NK-92 treated with Interleukin-12 subunit alpha and Interleukin-12 subunit beta, amount 100 ng/mL, for 24 hours (cell line): ENCODE measurements at regions not wholly inside any gene's neighbourhood (a gene's known extent, or its start where the extent isn't known, plus 50 kb on each side); places are given as distances from the start of the nearest gene placed in this dataset.

ENCODE experiments used
- DNase-seq: peaks from one replicate; lab custom pipeline; 2025; lab: John Stamatoyannopoulos, UW

- no peak for DNase-seq
Observed at GRCh38 chr10:54983255-54983654, 182.2 kb upstream of the PCDH15 start.

DNA sequence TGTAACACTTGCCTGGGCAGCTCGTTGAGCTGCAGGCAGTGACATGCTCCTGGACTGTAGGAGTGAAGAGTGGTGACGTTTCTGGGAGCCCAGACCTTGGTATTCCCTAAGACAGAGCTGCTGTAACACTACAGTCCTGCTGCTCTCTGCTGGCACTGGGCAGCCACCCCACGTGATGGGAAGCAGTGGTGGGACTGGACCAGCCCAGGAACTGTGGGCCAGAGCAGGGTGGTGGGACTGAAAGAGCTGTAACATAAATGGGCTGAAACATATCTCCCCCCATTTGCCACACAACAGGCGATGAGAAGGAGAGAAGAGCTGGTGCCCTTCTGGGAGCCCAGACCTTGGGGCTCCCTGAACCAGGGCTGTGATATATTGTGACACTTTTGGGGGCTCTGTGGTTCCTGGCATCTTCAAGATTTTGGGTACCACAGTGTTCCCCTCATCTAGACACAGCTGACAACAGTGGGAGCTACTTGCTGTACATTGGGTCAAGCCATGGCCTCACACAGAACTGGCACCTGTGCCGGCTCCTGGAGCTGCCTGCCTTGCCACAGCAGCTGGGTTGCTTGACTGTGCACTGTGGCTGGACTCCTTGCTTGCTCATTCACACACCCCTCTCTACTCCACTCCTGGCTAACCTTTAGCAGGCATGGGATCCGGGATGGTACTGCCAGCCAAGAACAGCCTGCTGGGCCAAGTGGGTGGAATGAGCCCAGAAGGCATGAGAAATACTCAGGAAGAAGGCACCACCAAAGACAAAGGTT, 161.3 kb upstream of the PCDH15 start:
- DNase-seq, result no peak

DNA sequence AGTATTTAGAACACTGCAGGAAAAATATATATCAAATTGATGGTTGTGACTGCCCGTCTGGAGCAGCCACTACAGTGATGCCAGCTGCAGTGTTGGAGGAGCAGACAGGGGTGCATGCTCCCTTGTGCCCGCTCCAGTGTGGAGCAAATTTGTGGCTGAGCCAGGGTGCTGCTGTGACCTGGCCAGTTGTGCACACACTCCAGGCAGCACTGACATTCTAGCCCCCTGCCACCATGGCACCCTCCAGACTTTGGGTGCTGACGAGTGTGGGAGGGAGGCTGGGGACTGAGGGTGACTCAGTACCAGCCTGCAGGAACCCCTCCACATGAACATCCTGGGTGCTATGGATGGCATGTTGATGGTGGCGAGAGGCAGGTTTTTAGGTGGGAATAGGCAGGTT, 160.0 kb upstream of the PCDH15 start:
- no peak for DNase-seq

- DNase-seq, result no peak
Observed at GRCh38 chr10:54958844-54959243, 157.8 kb upstream of the PCDH15 start.

DNA sequence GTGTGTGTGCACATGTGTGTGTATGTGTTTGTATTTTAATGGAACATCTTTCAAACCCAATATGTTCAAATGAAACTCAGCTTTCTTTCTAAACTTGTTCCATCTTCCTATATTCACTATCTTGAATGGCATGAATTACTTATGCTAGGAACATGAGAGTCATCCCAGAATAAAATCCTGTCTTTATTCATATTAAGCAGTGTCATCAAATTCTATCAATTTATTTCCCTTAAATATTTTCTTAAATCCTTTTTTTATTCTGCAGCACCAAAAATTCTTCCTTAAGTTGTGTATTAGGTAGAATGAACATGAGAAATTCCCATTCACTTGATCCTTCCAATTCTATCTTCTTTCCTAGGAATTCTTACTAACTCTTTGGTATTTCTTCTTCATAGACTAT, 146.6 kb upstream of the PCDH15 start:
- no peak for DNase-seq

GRCh38 chr10:54940418-54940817, 139.4 kb upstream of the PCDH15 start:
- DNase-seq, result no peak

- DNase-seq, result no peak
Observed at GRCh38 chr10:54914049-54914448, 113.0 kb upstream of the PCDH15 start.

DNA sequence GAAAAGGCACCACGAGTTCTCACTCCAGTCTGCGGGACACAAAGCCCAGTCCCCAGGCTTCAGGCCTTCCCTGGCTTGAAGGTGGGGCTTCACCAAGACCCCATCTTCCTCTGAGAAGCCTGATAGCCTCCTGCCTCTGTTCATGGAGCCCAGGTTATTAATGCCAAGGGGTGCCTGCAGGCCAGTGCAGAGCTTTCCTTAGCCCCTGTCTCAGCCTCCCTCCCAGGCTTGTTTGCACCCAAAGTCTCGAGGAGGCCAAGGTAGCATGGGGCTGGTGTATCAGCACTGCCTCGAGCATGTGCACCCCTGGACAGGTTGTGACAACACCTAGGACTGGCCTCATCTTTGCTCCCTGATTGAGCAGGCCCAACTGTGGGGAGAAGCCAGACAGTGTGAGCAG, 108.1 kb upstream of the PCDH15 start:
- no peak for DNase-seq

GRCh38 chr10:54908019-54908418, 107.0 kb upstream of the PCDH15 start:
- DNase-seq, result no peak

GRCh38 chr10:54906940-54907339, 105.9 kb upstream of the PCDH15 start:
- DNase-seq, result no peak

GRCh38 chr10:54905578-54906192, 104.7 kb upstream of the PCDH15 start:
- DNase-seq, result no peak

DNA sequence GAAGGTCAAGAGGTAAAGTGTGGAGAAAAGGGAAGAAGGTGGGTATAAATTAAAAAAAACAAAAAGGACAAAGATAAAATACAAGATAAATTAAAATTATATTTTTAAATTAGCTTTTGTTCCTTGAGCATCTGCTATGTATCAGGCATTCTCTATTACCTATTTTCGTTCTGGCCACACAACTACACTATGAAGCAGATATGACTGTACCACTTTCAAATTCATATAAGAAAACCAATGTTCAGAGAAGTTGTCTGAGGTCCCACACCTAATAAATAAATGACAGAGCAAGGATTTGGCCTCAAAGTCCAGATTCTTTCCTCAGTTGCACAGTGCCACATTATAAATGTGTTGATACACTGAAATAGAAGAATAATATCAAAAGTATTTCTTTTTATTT, 103.8 kb upstream of the PCDH15 start:
- DNase-seq, result no peak

- no peak for DNase-seq
Observed at GRCh38 chr10:54903745-54904144, 102.7 kb upstream of the PCDH15 start.

GRCh38 chr10:54900584-54900983, 99.6 kb upstream of the PCDH15 start:
- DNase-seq, result no peak

DNA sequence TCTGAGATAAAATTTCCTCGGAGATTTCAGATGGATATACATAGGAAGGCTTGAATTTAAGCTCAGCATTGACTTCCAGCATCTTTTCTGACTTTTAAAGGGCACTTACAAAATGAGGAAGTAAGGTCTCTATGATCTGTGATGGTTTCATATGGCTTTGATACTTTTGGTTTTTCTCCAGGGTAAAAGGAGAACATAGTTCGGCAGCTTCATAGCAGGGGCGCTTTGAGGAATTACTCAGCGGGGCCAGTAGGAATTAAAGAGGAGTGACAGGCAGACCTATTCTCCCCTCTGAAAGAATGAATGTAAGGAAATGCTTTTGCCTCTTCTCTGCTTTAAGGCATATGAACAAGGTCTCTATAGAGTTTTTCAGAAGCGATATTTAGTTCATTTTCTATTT, 80.0 kb upstream of the PCDH15 start:
- no peak for DNase-seq

- no peak for DNase-seq
Observed at GRCh38 chr10:54869022-54869421, 68.0 kb upstream of the PCDH15 start.

- no peak for DNase-seq
Observed at GRCh38 chr10:54866666-54867065, 65.6 kb upstream of the PCDH15 start.

DNA sequence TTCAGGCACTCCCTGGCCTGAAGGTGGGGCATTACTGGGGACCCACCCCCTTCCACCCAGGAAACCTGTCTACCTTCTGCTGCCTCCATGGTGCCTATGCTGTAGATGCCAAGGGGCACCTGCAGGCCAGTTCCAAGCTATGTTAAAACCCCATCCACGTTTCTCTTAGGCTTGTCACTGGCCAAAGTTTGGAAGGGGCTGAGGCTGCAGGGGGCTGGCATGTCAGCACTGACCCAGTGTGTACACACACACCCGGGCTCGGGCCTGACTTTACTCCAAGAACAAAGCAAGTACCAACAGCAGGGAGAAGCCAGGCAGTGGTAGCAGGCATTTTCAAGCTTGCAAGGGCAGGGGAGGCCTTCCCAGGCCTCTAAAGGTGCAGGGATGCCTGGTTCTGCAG, 53.8 kb upstream of the PCDH15 start:
- DNase-seq, result no peak

DNA sequence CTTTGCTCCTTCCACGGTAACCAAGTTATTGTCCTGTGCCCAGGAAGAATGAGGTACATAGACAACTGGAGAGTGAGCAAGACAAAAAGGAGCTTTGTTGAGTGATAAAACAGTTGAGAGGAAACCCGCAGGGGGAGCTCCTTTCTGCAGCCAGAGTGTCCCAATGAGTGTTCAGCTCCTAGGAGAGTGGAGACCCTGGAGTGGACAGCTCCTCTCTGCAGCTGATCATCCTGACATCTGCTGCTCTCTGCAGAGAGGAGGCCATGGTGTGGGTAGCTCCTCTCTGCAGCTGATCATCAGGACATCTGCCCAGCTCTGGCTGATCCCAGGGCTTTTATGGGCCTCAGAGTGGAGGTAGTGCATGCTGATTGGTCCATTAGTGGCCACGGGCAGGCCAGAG, 53.4 kb upstream of the PCDH15 start:
- DNase-seq, result no peak

DNA sequence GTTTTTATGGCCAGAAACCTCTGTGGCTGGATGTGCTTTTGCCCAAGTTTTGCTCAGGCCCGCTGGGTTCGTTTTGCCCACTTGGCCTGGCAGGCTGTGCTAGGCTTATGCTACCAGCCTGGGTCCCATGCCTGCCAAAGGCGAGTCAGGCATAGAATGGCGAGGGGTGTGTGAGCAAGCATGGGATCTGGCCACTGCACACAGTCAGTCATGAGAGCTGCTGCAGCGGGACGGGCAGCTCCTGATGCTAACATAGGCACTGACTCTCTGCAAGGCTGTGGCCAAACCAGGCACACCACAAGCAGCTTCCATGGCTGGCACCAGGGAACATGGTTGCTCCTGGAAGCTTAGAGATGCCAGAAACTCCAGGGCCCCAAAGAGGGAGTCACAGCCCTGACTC, 52.9 kb upstream of the PCDH15 start:
- no peak for DNase-seq
